AG04449 (cell line): ENCODE measurements at regions not wholly inside any gene's neighbourhood (a gene's known extent, or its start where the extent isn't known, plus 50 kb on each side); places are given as distances from the start of the nearest gene placed in this dataset.

ENCODE experiments used
- CTCF ChIA-PET: fragments of 350-600 bp; formaldehyde crosslinking; extraction: SDS; loops from one replicate; lab custom pipeline; 2021; ENCODE audit warnings: antibody characterized with exemption; lab: Yijun Ruan, JAX
- POLR2A ChIA-PET: fragments of 400-600, 350-600 bp; formaldehyde crosslinking; extraction: SDS; loops from one replicate; lab custom pipeline; 2020; ENCODE audit warnings: antibody characterized with exemption, inconsistent platforms; lab: Yijun Ruan, JAX
- DNase-seq: peaks from one replicate; pipeline ENCODE4 v3.0.0-alpha.2; 2010; ENCODE audit warnings: low read depth, low spot score
- H3K4me3 ChIP-seq: 2 replicates; pipeline ENCODE4 v1.5.1; 2011; ENCODE audit warnings: low read depth, mild to moderate bottlenecking, control low read depth, low read length
- CTCF ChIP-seq: IDR thresholded peaks from one replicate; pipeline ENCODE4 v1.5.1; 2011; ENCODE audit warnings: mild to moderate bottlenecking, moderate library complexity, low read length, control low read depth, inconsistent platforms; ENCODE audit not compliant: insufficient read depth; ENCODE audit errors: missing control alignments

GRCh38 chr9:84460695-84461094 is 120.1 kb upstream of the SLC28A3 start:
- POLR2A ChIA-PET: no interaction called here
- TF ChIP-seq CTCF: no peak
- DNase-seq: no peak
- no peak overlapping the region for H3K4me3 ChIP-seq
- CTCF ChIA-PET: no interaction called here

GRCh38 chr9:84463272-84463671 is 122.7 kb upstream of the SLC28A3 start:
- CTCF ChIA-PET: no interaction called here
- TF ChIP-seq CTCF: no peak
- H3K4me3 ChIP-seq: no peak overlapping the region
- DNase-seq: no peak
- POLR2A ChIA-PET: no interaction called here

GRCh38 chr9:84466580-84467285 is 126.2 kb upstream of the SLC28A3 start:
- ChIA-PET CTCF (no interaction called here), POLR2A (no interaction called here)
- DNase-seq: no peak
- no peak overlapping the region for H3K4me3 ChIP-seq
- TF ChIP-seq CTCF: no peak

- POLR2A ChIA-PET: no interaction called here
- TF ChIP-seq CTCF: no peak
- no peak overlapping the region for H3K4me3 ChIP-seq
- no peak for DNase-seq
- CTCF ChIA-PET: no interaction called here
Measured at GRCh38 chr9:84471816-84472215, 131.3 kb upstream of the SLC28A3 start.

GRCh38 chr9:84478996-84479395 is 138.4 kb upstream of the SLC28A3 start:
- DNase-seq: no peak
- ChIA-PET CTCF (no interaction called here), POLR2A (no interaction called here)
- TF ChIP-seq CTCF: no peak
- H3K4me3 ChIP-seq: no peak overlapping the region

GRCh38 chr9:84480071-84480470 is 139.5 kb upstream of the SLC28A3 start:
- TF ChIP-seq CTCF: no peak
- no peak for DNase-seq
- no peak overlapping the region for H3K4me3 ChIP-seq
- ChIA-PET CTCF (no interaction called here), POLR2A (no interaction called here)
